ENCODE measurements at regions not wholly inside any gene's neighbourhood (a gene's known extent, or its start where the extent isn't known, plus 50 kb on each side); places are given as distances from the start of the nearest gene placed in this dataset.

DNA sequence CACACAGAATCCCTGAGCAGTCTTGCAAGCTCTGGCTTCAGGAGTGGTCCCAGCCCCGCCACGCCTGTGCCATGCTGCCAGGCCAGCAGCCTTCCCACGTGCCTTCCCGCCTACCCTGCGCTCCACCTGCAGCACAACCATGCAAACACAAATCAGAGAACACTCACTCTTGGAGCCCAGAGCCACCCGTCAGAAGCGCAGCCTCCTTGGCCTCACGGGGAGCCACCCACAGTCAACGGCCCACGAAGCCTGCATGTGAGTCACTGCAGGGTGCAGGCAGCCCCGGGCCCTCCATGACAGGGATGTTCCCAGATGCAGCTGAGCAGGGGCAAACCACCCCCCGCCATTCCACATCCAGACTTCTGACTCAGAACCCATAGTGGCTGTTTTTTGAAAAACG lies 217.0 kb downstream of the DLL1 start:
- TF ChIP-seq, protein P1, sequence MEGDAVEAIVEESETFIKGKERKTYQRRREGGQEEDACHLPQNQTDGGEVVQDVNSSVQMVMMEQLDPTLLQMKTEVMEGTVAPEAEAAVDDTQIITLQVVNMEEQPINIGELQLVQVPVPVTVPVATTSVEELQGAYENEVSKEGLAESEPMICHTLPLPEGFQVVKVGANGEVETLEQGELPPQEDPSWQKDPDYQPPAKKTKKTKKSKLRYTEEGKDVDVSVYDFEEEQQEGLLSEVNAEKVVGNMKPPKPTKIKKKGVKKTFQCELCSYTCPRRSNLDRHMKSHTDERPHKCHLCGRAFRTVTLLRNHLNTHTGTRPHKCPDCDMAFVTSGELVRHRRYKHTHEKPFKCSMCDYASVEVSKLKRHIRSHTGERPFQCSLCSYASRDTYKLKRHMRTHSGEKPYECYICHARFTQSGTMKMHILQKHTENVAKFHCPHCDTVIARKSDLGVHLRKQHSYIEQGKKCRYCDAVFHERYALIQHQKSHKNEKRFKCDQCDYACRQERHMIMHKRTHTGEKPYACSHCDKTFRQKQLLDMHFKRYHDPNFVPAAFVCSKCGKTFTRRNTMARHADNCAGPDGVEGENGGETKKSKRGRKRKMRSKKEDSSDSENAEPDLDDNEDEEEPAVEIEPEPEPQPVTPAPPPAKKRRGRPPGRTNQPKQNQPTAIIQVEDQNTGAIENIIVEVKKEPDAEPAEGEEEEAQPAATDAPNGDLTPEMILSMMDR (conservative IDR thresholded peaks at IDR 0.05), result no peak
- H3K27ac ChIP-seq, result no peak overlapping the region

DNA sequence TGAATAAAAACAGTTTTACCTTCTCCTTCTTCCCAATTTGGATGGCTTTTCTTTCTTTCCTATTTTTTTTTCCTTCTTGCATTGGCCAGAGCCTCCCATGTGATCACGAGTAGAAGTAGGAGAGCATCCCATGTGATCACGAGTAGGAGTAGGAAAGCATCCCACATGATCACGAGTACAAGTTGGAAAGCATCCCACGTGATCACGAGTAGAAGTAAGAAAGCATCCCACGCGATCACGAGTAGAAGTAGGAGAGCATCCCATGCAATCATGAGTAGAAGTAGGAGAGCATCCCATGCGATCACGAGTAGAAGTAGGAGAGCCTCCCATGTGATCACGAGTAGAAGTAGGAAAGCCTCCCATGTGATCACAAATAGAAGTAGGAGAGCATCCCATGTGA lies 218.6 kb downstream of the DLL1 start:
- TF ChIP-seq, protein P1 (conservative IDR thresholded peaks at IDR 0.05), result no peak
- H3K27ac ChIP-seq, result no peak overlapping the region

DNA sequence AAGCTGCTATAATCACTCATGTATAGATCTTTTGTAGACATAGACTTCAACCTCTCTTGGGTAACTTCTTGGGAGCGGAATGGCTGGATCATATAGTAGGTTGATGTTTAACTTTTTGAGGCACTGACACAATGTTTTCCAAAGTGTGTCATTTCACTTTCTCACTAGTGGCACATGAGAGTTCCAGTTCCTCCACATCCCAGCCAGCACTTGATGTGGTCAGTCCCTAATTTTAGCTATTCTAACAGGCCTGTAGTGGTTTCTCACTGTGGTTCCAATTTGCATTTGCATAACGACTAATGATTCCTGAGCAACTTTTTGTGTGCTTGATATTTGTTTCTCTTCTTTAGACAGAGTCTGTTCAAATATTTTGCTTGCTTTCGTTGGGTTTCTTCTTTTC lies 221.3 kb downstream of the DLL1 start:
- TF ChIP-seq, protein P1 (conservative IDR thresholded peaks at IDR 0.05), result no peak
- no peak overlapping the region for H3K27ac ChIP-seq

DNA sequence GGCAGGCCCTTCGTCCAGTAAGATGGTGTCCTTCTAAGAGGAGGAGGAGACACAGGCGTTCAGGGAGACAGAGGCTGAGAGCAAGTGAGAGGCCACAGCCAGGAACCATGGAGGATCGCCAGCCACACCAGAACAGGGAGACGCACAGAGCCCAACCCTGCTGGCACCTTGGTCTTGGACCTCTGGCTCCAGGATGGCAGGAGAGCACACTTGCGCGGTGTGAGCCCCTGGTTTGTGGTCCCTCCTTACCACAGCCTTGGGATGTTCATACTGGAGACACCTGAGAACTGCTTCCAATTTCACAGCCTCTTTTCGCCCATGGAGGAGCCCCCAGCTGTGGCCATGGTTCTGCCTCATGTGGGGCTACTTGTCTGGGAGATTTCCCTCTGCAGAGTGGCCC lies 222.4 kb downstream of the DLL1 start:
- H3K27ac ChIP-seq, result no peak overlapping the region
- TF ChIP-seq, protein P1 (conservative IDR thresholded peaks at IDR 0.05), result no peak

DNA sequence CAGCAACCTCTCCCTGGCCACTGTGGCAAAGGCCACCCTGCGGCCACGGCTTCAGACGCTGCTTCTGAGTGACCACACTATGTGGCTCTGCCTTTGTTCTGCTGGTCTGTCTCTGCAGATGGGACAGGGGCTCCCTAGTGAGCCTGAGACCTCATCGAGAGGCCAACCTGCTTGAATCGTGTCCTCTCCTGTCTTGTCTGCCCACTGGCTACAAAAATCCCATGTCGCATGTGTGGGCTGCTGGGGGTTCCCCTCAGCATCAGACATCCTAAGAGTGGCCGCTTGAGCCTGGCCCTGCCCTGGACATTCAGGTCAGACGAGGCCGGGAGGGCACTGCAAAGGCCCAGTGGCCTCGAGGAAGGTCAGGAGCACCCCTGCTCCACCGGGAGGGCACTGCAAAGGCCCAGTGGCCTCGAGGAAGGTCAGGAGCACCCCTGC lies 222.9 kb downstream of the DLL1 start:
- H3K27ac ChIP-seq, result no peak overlapping the region
- TF ChIP-seq, protein P1 (conservative IDR thresholded peaks at IDR 0.05), result no peak

DNA sequence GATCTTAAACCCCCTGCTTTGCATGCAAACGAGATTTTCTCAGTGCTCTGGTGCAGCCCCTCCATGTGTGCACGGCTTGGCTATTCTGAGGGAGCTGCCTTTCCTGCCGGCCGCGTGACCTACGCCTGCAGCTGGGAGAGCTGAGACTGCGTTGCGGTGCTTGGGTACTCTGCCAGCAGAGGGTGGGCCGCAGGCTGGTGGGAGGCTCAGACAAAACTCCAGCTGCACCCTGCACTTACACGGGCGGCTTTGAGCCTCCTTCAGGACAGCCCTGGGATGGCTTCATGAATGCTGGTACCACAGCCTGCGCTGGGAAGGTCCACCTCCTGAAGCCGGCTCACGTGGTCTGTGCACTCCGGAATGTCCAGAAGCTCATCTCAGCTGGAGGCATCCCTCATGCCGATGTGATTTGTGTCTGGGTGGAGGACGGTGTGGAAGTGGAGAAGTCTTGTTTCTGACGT lies 223.7 kb downstream of the DLL1 start:
- TF ChIP-seq, protein P1 (conservative IDR thresholded peaks at IDR 0.05), result no peak
- H3K27ac ChIP-seq, result no peak overlapping the region

DNA sequence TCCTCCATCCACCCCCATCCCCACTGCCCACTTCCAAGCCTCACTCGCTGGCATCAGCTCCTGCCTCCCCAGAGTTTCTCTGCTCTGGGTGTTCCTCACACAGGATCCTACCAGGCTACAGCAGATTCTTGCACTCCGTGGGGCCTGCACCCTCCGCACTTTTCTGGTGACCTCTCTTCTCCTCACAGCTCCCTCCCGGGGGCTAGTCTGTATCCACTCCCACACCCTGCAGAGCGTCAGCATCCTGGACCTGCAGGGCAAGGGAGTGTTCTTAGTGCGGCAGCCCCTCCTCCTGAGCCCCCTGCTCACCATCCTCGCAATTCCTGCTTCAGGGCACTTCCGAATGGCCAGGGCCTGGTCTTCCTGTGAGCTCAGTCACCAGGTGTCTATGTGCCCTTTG lies 224.2 kb downstream of the DLL1 start:
- TF ChIP-seq, protein P1 (conservative IDR thresholded peaks at IDR 0.05), result no peak
- H3K27ac ChIP-seq, result no peak overlapping the region
